GM21825 (cell line): ENCODE measurements at regions not wholly inside any gene's neighbourhood (a gene's known extent, or its start where the extent isn't known, plus 50 kb on each side); places are given as distances from the start of the nearest gene placed in this dataset.

Experiments
- ATAC-seq: cut with Tn5 transposase; IDR thresholded peaks from one replicate; pipeline ENCODE4 v1.9.1; 2021; ENCODE audit warnings: mild to moderate bottlenecking, moderate library complexity; ENCODE audit not compliant: unreplicated experiment

DNA sequence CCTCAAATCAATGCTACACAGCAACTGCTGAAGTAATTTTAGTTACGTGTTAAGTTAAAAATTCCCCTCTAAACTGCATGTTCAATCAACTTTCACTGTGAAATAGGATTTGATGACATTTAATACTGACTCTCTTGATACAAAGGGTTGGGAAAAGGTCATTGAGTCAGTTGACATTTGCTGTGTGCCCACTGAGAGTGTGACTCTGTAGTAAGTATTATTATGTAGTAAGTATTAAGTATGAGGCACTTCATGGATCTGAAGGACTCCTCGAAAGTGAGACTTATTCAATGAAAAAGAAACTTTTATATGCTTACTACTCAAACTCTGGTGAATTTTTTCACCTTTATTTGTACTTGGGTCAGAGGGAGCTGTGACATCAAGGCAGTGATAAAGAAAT, 83.1 kb upstream of the S1PR1 start:
- ATAC-seq = no peak

DNA sequence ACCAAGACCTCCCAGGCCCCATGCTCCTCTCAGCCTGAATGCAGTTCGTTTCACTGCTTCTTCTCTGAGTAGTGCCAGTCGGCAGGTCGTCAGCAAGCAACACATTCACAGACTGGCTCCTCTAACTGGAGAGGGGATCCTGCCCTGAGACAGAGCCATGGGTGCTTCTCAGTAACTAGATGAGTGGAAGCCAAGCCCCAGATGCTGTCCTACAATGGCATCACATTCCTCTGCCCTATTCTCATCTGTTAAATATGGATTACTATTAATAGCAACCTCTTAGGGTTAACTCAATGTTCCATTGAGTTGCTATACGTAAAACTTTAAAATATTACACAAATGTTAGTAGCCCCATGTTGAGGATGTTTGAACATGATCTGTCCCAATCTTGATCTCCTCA, 84.2 kb upstream of the S1PR1 start:
- ATAC-seq = no peak

DNA sequence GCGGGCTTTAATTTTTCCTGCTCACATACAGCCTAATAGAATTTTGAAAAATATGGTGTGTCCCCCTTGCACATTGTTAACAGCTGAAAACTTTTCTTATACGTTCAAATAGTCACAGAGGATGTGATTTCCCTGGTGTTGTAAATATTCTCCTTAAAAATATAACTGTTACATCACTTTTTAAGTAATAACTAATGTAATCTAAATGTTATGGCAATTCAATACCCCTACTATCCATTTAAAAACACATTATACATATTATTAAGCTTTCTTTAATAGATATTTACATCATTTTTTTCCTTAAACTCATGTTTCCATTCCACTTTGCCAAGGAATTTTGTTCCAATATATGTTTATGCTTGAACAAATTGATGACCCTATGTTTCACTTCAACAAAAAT, 85.5 kb upstream of the S1PR1 start:
- no peak for ATAC-seq

DNA sequence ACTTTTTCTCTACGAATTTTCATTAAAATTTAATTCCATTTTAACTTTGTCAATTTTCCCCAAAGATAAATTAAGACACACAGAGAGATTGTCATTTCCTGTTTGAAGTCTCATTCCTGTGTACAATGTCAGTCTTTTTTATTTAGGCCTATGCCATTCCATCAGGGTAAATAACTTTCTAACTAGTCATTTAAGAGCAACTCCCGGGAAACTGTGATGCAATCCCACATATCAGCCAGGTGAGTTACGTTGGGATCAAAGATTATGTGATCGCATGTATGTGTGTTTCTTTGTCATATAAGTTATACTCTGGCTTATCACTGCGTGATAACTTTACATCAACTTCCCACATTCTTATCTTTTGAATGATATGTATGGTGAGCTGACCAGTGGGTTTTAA, 86.1 kb upstream of the S1PR1 start:
- ATAC-seq = no peak

DNA sequence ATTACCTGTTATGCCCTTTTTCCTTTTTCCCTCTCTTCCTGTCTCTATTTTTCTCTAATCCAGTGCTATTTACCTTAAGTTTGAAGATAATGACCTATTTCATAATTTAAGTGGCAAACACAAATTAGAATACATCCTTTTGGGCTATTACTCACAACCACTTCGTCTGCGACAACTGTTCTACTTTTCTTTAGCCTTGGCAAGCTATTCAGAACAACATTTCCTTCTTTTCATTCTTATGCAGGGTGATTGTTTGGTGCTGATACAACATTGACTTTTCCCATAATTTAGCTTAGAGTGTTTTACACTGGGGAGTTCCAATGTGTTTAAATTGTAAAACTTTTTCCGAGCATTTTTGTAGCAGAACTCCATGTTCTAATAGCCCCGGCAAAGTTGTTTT, 86.6 kb upstream of the S1PR1 start:
- ATAC-seq = no peak

DNA sequence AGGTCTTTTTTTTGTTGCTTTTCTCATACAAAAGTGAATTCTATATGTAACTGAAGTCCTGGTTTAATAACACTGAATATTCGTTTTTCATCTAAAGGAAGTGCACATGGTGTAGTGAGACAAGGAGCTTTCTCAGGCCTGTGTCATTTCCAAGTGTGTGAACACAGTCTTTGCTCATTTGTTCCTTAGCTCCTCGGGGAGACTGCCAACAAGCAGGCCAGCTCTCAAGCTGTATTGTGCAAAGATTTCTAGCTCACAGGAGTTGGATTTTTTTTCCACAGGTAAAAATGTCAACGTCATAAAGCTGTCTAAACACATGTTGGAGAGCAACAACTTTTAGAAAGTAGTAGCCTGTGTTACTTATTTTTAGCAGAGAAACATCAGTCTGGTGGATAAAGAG, 87.8 kb upstream of the S1PR1 start:
- ATAC-seq = no peak

DNA sequence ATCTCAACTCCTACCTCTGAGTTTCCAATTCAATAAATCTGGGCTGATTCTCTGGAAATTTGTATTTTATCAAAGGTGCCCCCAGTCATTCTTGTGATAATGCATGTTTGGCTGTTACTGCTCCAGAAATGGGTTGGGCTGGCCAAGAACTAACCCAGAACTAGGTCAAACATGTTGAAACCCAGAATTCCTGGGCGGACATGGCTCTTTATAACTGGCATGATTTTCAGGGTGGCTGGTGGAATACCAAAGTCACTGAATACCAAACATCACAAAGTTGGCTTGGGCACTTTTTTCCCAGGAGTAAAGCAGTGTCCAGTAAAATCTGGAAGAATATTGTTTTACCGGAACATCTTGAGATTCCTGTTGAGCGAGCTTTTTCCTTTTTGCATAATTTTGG, 89.4 kb upstream of the S1PR1 start:
- no peak for ATAC-seq

DNA sequence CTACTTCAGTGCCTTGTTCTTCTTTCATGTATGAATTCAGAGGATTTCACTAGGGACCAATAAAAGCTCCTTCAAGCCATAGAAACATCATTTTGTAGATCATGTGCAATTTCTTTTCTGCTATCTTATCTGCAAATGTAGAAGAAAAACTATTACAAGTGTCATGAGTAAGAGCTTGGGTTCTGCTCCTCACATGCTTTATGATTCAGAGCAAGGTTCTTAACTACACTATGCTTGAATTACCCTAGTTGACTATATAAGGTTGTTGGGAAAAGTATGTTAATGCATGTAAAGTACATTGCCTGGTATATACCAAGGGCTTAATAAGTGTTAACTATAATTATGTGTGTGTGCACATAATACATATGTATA, 91.4 kb upstream of the S1PR1 start:
- ATAC-seq = no peak

DNA sequence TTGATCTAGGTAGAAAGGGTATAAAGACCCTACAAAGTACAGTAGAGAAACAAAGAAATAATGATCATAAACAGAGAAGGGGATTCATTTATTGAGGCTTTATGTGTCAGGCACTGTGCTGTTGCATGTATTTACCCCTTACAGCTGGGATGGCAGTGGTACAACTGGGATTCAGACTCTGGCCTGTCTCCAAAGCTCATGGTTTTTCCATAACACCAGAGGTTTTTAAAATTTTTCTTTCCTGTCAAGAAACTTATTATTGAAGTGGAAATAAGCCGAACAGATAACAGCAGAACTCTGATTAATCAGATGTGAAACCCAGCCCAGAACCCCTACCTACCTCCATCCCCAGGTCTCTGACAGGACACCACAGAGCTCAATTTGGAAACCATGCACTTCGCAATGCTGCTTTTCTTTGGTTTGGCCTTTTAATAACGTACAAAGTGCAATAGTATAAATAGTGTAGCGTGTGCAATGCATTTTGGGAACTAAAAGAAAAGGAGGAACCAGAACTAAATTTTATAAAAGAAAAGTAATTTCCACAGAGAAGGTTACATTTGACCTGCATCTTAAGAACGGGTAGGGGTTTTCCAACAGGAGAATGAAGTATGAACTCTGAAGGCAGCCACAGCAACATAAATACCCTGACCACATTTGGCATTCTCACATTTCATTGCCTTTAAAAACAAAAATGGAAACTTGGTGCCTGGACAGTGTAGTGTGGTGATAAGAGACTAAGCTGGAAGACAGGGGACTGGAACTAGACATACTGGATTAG, 92.0 kb upstream of the S1PR1 start:
- no peak for ATAC-seq

DNA sequence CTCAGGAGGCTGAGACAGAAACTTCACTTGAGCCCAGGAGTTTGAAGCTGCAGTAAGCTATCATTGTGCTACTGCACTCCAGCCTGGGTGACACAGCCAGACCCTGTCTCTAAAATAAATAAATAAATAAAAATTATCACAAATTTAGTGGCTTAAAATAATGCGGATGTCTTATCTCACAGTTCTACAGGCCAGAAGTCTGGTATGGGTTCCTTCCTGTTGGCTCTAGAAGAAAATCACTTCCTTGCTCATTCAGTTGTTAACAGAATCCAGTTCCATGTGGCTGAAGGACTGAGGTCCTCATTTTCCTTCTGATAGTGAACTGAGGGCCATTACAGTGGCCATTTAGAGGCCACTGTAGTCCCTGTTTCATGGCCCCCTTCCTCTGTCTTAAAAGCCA, 94.6 kb upstream of the S1PR1 start:
- ATAC-seq = no peak

DNA sequence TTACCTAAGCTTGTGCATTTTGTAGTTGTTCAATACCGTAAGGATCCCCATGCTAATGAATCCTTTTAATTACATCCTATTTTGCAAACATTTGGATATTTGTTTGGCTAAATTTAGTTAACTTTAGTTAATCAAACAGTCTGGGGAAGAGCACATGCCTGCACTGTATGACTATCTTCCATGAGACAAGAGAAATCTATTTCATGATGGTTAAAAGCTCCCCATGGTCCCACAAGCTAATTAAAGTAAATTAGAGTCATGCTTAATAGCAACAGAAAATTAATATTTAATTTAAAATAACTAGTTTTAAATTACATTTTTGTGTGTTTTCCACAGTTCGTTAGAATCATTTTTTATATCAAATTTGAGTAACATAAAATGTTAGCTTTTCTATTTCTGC, 95.4 kb upstream of the S1PR1 start:
- no peak for ATAC-seq

DNA sequence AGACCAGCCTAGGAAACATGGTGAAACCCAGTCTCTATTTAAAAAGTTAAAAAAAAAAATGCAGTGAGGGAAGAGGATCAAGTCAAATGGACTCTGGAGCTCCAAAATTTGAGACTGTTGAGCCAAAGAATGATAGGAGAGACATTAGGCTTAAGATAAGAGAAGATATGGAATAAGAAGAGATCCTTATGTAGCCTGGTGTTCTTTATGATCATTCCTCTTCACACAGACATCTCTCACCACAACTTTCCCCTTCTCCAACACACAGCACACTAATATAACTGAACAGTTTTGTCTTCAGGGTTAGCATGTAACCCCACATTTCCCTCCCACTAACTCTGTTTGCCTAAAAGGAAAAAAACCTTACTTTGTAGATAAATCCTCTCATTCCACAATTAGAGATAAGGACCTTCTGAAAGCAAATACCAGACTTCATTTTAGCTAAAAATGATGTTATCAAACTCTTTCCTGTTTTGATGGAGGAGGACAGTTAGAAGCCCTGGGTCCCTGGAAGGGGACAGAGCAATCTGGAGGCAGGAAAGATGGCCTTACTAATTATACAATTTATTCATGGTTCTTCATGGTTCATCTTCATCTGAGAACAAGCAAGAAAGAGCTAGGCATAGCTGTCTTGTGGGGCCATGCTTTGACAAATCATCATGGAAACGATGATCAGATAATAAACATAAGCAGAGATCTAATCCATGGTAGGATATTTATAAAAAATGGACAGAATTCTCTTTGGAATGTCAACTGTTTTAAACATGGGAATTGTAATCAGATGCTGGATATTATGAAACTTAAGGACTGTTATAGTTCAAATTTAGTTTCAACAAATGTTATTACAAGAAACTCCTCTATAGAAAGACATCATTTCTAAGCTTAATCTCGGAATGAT, 96.7 kb upstream of the S1PR1 start:
- ATAC-seq = no peak

DNA sequence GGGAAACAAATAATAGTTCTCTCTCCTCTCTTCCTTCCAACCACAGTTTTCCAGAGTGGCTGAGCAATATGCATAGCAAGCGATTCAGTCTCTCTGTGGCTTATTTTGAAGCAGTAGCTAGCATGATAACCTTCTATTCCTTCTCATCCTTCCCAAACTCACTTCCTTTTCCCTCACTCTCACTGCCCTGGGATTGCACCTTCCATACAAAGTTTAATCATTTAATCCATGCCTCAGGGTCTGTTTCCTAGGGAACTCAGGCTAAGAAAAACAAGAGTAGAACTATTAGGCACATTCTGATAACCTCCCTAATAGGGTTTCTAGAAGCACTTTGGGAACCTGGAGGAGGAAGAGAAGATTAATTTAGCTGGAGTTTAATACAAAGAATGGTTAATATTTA, 97.7 kb upstream of the S1PR1 start:
- ATAC-seq = no peak

DNA sequence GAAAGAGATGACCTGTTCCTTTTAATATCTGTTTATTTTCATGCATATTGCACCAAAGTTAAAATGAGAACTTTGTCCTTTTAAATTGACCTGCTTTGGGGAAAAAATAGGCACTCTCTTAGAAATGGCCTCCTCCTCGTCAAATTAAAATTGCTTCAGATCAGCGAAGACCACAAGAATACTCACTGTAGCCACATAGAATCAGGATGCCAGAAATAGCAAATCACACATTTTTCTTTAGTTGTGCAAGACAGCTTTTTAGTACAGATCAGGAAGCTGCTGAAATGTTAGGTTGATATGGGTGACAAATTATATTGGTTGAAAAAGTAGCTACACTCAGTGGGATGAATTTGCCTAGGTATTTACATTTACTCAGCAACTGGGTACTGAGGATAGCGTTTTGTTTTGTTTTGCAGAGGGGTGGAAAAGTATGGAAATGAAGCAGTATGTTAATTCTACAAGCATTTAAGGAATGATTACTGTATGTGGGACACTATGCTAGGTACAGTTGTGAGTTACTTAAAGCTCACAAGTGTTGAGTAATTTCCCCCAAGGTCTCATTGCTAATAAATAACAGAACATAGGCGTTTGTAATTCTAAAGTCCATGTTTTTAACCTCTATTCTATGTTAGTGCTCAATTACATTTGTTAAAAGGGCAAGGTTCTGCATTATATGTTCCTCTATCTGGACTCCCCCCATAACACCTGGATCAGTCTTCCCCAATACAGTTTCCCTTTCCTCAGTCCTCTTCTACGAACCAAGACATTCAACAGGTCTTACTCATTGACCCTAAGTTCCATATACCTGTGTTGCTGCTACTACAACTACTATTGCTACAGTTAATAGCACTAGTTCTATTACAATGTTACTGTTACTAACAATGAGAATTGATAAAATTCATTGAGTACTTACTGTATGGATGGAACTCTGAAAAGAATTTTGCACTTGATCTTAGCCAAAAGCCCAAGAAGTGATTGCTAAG, 99.4 kb upstream of the S1PR1 start:
- peak; percentile 25 for ATAC-seq

DNA sequence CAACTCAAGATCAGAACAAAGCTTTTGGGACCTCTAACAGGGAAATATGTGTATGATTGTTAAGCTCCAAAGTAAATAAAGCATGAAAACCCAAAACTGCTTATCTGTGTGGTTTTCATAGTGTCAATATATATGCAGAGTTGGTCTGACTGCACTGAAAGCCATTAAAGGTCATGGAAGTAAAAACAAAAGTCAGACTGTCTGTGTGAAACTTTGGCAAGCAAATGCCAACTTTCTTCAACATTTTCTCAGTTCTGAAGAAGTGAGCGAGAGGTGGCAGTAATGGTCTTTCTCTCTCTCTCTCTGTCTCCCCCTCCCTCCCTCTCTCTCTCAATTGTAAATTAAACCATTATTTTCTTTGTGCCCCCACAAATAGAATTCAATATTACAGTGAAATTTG, 100.1 kb upstream of the S1PR1 start:
- peak; percentile 70 for ATAC-seq

DNA sequence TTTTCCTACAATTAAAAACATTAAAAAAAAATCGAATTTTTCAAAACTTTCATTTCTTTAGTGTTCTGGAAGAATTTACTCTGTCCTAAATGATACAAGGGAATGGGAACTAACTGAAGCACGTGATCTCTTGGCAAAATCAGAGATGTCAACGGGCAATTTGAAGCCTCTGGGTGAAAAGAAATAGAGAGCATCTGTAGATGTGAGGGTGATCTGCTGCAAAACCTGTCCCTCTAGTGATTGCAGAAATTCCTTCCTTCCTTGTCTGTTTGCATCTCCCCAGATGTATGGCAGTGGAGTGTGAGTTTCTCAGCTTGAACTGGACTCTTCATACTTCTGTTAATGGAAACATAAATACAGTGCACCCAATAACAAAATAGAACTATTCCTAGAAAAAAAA, 100.5 kb upstream of the S1PR1 start:
- no peak for ATAC-seq

DNA sequence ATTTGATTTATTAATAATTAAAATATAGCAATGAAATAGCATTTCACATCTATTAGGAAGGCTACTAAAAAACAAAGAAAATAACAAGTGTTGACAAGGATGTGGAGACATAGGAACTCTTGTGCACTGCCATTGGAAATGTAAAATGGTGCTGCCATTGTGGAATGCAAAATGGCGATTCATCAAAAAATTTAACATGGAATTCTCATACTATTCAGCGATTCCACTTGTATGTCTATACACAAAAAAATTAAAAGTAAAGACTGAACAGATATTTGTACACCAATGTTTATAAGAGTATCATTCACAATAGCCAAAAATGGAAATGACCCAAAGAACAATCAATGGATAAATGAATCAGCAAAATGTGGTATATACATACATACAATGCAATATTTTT, 101.3 kb upstream of the S1PR1 start:
- no peak for ATAC-seq

DNA sequence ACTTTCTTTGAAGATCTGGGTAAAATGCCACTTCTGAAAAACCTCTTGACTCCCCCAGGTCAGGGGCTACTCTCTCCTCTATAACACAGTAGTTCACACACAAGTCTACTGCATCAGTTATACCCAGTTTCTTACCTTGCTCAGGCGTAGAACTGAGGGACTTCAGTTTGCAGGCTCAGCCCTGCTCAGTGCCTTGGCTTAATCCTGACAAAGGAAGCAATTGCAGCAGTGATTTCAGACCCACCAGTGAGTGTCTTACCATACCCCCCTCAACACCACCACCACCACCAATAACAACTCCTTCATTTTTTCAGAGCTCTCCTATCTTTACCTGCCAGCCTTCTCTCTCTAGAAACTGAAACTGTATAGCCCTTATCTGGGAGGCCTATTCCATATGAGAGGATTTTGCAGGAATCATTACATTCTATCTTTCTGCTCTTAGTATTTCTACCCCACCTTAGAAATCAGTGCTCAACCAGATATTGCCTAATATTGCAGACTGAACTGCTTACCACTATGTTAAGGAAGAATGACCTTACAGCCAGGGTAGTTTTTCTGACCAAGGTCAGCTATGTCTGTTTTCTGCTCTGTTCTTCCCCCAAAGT, 105.5 kb upstream of the S1PR1 start:
- ATAC-seq = no peak

DNA sequence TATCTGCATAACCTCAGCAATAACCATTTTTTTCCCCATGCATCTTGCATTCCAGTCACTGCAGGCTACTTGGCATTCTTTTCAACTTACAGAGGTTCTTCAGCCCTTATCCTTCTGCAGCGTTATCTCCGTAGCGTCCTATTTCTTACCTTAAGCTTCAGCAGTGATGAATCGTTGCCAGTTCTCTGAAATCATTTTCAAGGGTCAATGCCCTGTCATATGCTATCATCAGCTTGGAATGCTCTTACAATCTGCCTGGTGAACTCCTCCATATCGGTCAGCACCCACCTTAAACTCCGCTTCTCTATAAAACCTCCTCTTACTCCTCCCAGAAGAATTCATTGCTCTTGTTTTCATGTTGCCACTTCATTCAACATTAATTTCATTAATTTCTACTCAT, 105.1 kb upstream of the DPH5 start:
- no peak for ATAC-seq

DNA sequence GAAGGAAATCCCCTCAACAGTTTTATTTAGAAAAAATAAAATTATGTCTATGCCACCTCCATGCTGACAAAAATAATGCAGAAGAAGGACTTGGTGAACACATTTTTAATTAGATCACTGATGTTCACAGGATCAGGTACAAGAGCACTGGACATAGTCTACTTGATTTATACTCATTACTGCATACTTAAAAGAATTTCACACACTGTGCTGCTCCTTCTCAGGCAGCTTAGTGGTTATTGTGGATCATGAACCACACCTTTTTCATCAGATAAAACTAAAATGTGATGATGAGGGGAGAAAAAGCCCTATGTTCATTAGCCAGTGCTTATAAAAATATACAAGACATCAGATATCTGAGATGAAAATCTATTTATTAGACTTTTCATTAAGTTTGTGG, 103.3 kb upstream of the DPH5 start:
- no peak for ATAC-seq

DNA sequence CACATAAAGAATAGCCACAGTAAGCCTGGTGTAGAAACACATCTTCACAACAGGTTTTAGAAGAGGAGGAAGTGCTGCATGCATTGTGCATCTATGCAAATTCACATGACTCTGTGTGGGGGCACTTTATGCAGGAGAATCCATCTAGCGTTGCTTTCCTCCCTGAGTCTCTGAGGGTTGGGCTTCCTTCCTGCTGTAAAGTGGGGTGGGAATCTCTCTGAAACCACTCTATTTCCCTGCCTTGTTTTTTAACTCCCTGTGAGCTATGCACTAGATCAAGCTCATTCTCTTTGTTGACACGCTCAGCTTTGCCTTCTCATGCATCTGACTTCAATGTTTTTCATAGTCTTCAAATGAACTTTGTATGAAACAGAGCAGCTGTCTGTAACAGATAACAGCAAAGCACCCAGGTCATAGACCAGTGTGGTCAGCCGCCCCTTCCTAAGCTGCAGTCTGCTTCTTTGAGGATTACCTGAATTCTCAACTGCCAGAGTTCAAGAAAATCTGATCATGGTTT, 102.7 kb upstream of the DPH5 start:
- peak; percentile 97 for ATAC-seq
